GM12878 (cell line): ENCODE measurements at regions not wholly inside any gene's neighbourhood (a gene's known extent, or its start where the extent isn't known, plus 50 kb on each side); places are given as distances from the start of the nearest gene placed in this dataset.

ENCODE experiments used
- ATAC-seq: fragments of 200-7000 bp; cut with Tn5 transposase; 3 replicates; pipeline ENCODE4 v1.9.1; 2020; ENCODE audit warnings: mild to moderate bottlenecking, moderate library complexity
- BruUV-seq: library from RNA; stranded (reverse); fragments of 400-500 nt; replicated peaks from 2 replicates; lab custom pipeline; 2021; lab: Mats Ljungman, UMichigan
- CTCF ChIA-PET: fragments of 300-600 bp; sonication (Branson Sonifier 250); formaldehyde crosslinking; extraction: SDS; loops from one replicate; lab custom pipeline; 2021; ENCODE audit warnings: inconsistent platforms; lab: Yijun Ruan, JAX
- POLR2A ChIA-PET: fragments of 350-600 bp; formaldehyde crosslinking; extraction: SDS; loops from one replicate; lab custom pipeline; 2021; ENCODE audit warnings: inconsistent platforms; lab: Charles Lee
- RAD21 ChIA-PET: fragments of 300-600 bp; sonication (Branson Sonifier 250); formaldehyde crosslinking; loops from one replicate; lab custom pipeline; 2023; ENCODE audit warnings: antibody characterized with exemption; ENCODE audit not compliant: unreplicated experiment; lab: Charles Lee
- SMC1A ChIA-PET: fragments of 300-600 bp; sonication (Branson Sonifier 250); formaldehyde crosslinking; loops from one replicate; lab custom pipeline; 2023; ENCODE audit not compliant: unreplicated experiment, uncharacterized antibody; lab: Charles Lee
- DNase-seq: peaks from one replicate; pipeline ENCODE4 v3.0.0-alpha.2; 2011; ENCODE audit warnings: low read depth, low spot score
- FAIRE-seq: peaks from 3 replicates; lab custom pipeline; 2011; peaks lifted over from hg19 to GRCh38; lab: Jason Lieb, UNC
- H2AFZ ChIP-seq: 2 replicates; pipeline ENCODE4 v1.6.0; 2011; ENCODE audit warnings: low read depth, low read length, control low read depth; ENCODE audit not compliant: control insufficient read depth
- H3K27ac ChIP-seq: 2 replicates; pipeline ENCODE4 v1.5.1; 2011; ENCODE audit warnings: control low read depth; ENCODE audit not compliant: control insufficient read depth, insufficient read depth
- H3K27me3 ChIP-seq, 2 experiments: replicated peaks in 1 of 2; 2 replicates each; pipeline versions ENCODE4 v1.6.0 to v1.6.1; 2011; ENCODE audit warnings: low read length in 1 of 2; ENCODE audit not compliant: control insufficient read depth in 2 of 2, insufficient read depth in 2 of 2
- H3K36me3 ChIP-seq, 2 experiments: 2 replicates each; pipeline ENCODE4 v1.5.1; 2011; ENCODE audit warnings: low read length in 1 of 2; ENCODE audit not compliant: control insufficient read depth in 2 of 2, insufficient read depth in 2 of 2
- H3K4me1 ChIP-seq: 2 replicates; pipeline ENCODE4 v1.6.1; 2011; ENCODE audit warnings: mild to moderate bottlenecking, low read length, moderate library complexity, mixed read lengths; ENCODE audit not compliant: control insufficient read depth, insufficient read depth
- H3K4me2 ChIP-seq: 2 replicates; pipeline ENCODE4 v1.6.0; 2011; ENCODE audit warnings: control low read depth; ENCODE audit not compliant: control insufficient read depth, insufficient read depth
- H3K4me3 ChIP-seq: fragments of 200-600 bp; sonication (generic); 2 replicates; pipeline ENCODE4 v1.5.1; 2016
- H3K79me2 ChIP-seq: 2 replicates; pipeline ENCODE4 v1.6.0; 2011; ENCODE audit warnings: low read length; ENCODE audit not compliant: control insufficient read depth, insufficient read depth
- H3K9ac ChIP-seq: 2 replicates; pipeline ENCODE4 v1.8.0; 2011; ENCODE audit warnings: low read length, control low read depth, mixed read lengths; ENCODE audit not compliant: control insufficient read depth, insufficient read depth
- H3K9me3 ChIP-seq: replicated peaks from 3 replicates; pipeline ENCODE4 v1.5.1; 2011; ENCODE audit warnings: mild to moderate bottlenecking, low read length; ENCODE audit not compliant: control insufficient read depth, insufficient read depth
- H4K20me1 ChIP-seq: 2 replicates; pipeline ENCODE4 v1.6.0; 2011; ENCODE audit not compliant: control insufficient read depth, insufficient read depth
- CBFB ChIP-seq: IDR thresholded peaks from 2 replicates; pipeline ENCODE4 v1.6.1; 2016; ENCODE audit warnings: antibody characterized with exemption, low read depth
- CHD1 ChIP-seq: IDR thresholded peaks from 2 replicates; pipeline ENCODE4 v1.6.1; 2012; ENCODE audit warnings: low read depth, low read length, improper control_type of control experiment
- PAX5 ChIP-seq: IDR thresholded peaks from 2 replicates; pipeline ENCODE4 v1.6.1; 2011; ENCODE audit warnings: low read depth, low read length, borderline replicate concordance
- PAX8 ChIP-seq: fragments of 450-650 bp; IDR thresholded peaks from 2 replicates; pipeline ENCODE4 v1.6.1; 2017; ENCODE audit warnings: mild to moderate bottlenecking, moderate library complexity
- SP1 ChIP-seq: IDR thresholded peaks from one replicate; pipeline ENCODE4 v1.6.1; 2011; ENCODE audit warnings: low read depth, low read length
- SPI1 ChIP-seq: IDR thresholded peaks from 2 replicates; pipeline ENCODE4 v1.6.1; 2011; ENCODE audit warnings: low read depth, mild to moderate bottlenecking, low read length, moderate library complexity, borderline replicate concordance; ENCODE audit not compliant: insufficient read depth
- SREBF1 ChIP-seq: IDR thresholded peaks from 2 replicates; pipeline ENCODE4 v1.6.1; 2012; ENCODE audit warnings: mild to moderate bottlenecking, low read length
- SUPT20H ChIP-seq: IDR thresholded peaks from 2 replicates; pipeline ENCODE4 v1.6.1; 2011; ENCODE audit warnings: low read depth, mild to moderate bottlenecking, low read length, moderate library complexity, borderline replicate concordance; ENCODE audit not compliant: control insufficient read depth
- TCF7 ChIP-seq: IDR thresholded peaks from 2 replicates; pipeline ENCODE4 v1.6.1; 2014; ENCODE audit warnings: antibody characterized with exemption, borderline replicate concordance
- YY1 ChIP-seq: IDR thresholded peaks from 2 replicates; pipeline ENCODE4 v1.6.1; 2011; ENCODE audit warnings: low read depth, mild to moderate bottlenecking, low read length
- ZSCAN29 ChIP-seq: fragments of 450-650 bp; IDR thresholded peaks from 2 replicates; pipeline ENCODE4 v1.6.1; 2017; ENCODE audit warnings: mild to moderate bottlenecking, moderate library complexity
- WGBS: methylation state at CpG from one replicate; pipeline ENCODE4 v1.1.6; 2016; ENCODE audit warnings: low lambda C conversion rate; ENCODE audit not compliant: insufficient replicate concordance, insufficient coverage; ENCODE audit errors: missing lambda C conversion rate; 5-methylcytosine and 5-hydroxymethylcytosine counted together
- in situ Hi-C: fragments of 300-500 bp; cut with MboI; formaldehyde crosslinking; loops from 9 replicates; pipeline ENCODE4 v1.14.3; 2018; ENCODE audit warnings: mixed read lengths
- intact Hi-C: fragments of 100-400 bp; cut with micrococcal nuclease; formaldehyde crosslinking; loops from one replicate; pipeline ENCODE4 v1.14.2; 2022; ENCODE audit not compliant: unreplicated experiment
- TF ChIP-seq, protein P1 (sequence below): fragments of 450-650 bp; IDR thresholded peaks from 2 replicates; pipeline ENCODE4 v1.6.1; 2017; ENCODE audit warnings: mild to moderate bottlenecking, moderate library complexity
- TF ChIP-seq, protein P2 (sequence below): IDR thresholded peaks from 2 replicates; pipeline ENCODE4 v1.6.1; 2011; ENCODE audit warnings: borderline replicate concordance, low read depth, mild to moderate bottlenecking, moderate library complexity, mixed read lengths, low read length; ENCODE audit not compliant: insufficient read depth; ENCODE audit errors: extremely low read length
- TF ChIP-seq, protein P3 (sequence below): fragments of 450-650 bp; IDR thresholded peaks from 2 replicates; pipeline ENCODE4 v1.6.1; 2017; ENCODE audit warnings: mild to moderate bottlenecking

DNA sequence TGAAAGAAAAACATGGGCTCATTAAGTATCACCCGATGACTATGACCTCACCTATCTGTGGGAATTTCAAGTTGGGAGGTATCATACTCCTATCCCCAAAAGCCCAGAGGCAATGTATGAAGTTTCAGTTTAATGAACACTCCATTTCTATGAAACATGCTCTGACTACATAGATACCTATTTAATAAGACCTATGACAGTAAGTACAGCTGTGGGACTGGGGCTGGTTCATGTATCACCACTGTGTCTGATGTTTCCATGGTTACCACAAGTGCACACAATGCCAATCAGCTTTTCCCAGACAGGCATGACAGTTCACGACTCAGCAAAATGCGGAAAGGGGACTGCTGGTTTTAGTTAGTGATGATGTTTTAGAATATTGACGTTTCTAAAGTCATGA lies 167.7 kb downstream of the SIPA1L2 start (continued):
- TF ChIP-seq, protein P1, sequence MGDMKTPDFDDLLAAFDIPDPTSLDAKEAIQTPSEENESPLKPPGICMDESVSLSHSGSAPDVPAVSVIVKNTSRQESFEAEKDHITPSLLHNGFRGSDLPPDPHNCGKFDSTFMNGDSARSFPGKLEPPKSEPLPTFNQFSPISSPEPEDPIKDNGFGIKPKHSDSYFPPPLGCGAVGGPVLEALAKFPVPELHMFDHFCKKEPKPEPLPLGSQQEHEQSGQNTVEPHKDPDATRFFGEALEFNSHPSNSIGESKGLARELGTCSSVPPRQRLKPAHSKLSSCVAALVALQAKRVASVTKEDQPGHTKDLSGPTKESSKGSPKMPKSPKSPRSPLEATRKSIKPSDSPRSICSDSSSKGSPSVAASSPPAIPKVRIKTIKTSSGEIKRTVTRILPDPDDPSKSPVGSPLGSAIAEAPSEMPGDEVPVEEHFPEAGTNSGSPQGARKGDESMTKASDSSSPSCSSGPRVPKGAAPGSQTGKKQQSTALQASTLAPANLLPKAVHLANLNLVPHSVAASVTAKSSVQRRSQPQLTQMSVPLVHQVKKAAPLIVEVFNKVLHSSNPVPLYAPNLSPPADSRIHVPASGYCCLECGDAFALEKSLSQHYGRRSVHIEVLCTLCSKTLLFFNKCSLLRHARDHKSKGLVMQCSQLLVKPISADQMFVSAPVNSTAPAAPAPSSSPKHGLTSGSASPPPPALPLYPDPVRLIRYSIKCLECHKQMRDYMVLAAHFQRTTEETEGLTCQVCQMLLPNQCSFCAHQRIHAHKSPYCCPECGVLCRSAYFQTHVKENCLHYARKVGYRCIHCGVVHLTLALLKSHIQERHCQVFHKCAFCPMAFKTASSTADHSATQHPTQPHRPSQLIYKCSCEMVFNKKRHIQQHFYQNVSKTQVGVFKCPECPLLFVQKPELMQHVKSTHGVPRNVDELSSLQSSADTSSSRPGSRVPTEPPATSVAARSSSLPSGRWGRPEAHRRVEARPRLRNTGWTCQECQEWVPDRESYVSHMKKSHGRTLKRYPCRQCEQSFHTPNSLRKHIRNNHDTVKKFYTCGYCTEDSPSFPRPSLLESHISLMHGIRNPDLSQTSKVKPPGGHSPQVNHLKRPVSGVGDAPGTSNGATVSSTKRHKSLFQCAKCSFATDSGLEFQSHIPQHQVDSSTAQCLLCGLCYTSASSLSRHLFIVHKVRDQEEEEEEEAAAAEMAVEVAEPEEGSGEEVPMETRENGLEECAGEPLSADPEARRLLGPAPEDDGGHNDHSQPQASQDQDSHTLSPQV = no peak
- TF ChIP-seq SREBF1 = no peak
- TF ChIP-seq CHD1 = no peak
- no peak for TF ChIP-seq SUPT20H
- TF ChIP-seq SP1 = no peak
- TF ChIP-seq YY1 = no peak

DNA sequence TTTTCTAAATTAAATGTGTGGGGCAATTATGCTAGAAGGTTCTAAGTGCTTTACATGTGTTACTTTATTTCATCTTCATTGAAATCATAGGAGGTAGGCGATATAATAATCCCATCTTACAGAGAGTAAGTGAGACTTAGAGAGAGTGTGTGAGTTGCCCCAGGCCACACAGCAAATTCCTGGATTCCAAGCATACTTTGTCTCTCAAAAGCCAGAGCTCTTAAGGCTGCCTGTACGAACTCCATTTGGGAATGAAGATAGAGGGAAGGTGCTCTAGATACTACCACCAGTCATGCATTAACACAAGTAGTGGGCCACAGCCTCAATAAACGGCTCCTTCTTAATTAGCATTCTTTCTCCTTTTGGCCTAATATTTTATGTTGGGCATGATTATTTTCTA lies 170.1 kb downstream of the SIPA1L2 start:
- no peak for DNase-seq
- TF ChIP-seq SPI1 (no peak), TCF7 (no peak), PAX5 (no peak), PAX8 (no peak), ZSCAN29 (no peak), CBFB (no peak)
- TF ChIP-seq, protein P2, sequence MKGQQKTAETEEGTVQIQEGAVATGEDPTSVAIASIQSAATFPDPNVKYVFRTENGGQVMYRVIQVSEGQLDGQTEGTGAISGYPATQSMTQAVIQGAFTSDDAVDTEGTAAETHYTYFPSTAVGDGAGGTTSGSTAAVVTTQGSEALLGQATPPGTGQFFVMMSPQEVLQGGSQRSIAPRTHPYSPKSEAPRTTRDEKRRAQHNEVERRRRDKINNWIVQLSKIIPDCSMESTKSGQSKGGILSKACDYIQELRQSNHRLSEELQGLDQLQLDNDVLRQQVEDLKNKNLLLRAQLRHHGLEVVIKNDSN = no peak
- TF ChIP-seq, protein P3, sequence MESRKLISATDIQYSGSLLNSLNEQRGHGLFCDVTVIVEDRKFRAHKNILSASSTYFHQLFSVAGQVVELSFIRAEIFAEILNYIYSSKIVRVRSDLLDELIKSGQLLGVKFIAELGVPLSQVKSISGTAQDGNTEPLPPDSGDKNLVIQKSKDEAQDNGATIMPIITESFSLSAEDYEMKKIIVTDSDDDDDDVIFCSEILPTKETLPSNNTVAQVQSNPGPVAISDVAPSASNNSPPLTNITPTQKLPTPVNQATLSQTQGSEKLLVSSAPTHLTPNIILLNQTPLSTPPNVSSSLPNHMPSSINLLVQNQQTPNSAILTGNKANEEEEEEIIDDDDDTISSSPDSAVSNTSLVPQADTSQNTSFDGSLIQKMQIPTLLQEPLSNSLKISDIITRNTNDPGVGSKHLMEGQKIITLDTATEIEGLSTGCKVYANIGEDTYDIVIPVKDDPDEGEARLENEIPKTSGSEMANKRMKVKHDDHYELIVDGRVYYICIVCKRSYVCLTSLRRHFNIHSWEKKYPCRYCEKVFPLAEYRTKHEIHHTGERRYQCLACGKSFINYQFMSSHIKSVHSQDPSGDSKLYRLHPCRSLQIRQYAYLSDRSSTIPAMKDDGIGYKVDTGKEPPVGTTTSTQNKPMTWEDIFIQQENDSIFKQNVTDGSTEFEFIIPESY = no peak
- no peak overlapping the region for H3K4me2 ChIP-seq
- in situ Hi-C loops (no loop called here), intact Hi-C loops (no loop called here)
- no peak overlapping the region for H3K27ac ChIP-seq
- WGBS = 17% methylated on average over 3 of the region's 3 CpGs
- no peaks in the 10 kb centered on the region for H3K36me3 ChIP-seq
- no peaks in the 10 kb centered on the region for H3K4me1 ChIP-seq
- BruUV-seq = no TSS peak
- H3K4me3 ChIP-seq = no peak overlapping the region
- no peak for FAIRE-seq
- ChIA-PET RAD21 (no interaction called here), CTCF (no interaction called here), POLR2A (no interaction called here), SMC1A (no interaction called here)
- no peak for ATAC-seq
- H3K9ac ChIP-seq = no peak overlapping the region
- no peaks in the 10 kb centered on the region for H3K9me3 ChIP-seq
- H4K20me1 ChIP-seq = no peaks in the 10 kb centered on the region
- no peaks in the 10 kb centered on the region for H3K79me2 ChIP-seq
- no peaks in the 10 kb centered on the region for H3K27me3 ChIP-seq
- no peak overlapping the region for H2AFZ ChIP-seq
